ENCODE measurements at regions not wholly inside any gene's neighbourhood (a gene's known extent, or its start where the extent isn't known, plus 50 kb on each side); places are given as distances from the start of the nearest gene placed in this dataset.

DNA sequence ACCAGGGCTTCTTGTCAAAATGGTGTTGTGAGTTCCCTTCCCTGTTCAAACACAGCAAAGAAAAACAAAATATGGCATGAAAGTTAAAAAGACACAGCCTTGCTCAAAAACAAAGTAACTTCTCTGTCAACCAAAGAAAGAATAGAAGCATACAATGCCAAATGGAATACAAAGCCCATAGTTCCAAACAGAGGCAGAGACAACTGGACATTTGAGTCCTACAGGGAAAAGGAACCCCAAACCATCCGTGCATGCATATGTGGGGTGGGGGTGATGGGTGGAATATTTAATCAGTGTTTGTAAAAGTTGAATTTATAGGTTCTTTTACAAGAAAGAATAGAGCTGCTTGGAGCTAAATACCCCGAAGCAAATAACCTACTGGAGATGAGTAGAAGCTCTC is 218.7 kb downstream of the FAM76B start:
- TF ChIP-seq ZFP30 (CRISPR knock-in tag; IDR thresholded peaks at IDR 0.05) (no peak), RARB (CRISPR knock-in tag; IDR thresholded peaks at IDR 0.05) (no peak), OSR1 (CRISPR knock-in tag; IDR thresholded peaks at IDR 0.05) (no peak)
- TF ChIP-seq, protein P1, sequence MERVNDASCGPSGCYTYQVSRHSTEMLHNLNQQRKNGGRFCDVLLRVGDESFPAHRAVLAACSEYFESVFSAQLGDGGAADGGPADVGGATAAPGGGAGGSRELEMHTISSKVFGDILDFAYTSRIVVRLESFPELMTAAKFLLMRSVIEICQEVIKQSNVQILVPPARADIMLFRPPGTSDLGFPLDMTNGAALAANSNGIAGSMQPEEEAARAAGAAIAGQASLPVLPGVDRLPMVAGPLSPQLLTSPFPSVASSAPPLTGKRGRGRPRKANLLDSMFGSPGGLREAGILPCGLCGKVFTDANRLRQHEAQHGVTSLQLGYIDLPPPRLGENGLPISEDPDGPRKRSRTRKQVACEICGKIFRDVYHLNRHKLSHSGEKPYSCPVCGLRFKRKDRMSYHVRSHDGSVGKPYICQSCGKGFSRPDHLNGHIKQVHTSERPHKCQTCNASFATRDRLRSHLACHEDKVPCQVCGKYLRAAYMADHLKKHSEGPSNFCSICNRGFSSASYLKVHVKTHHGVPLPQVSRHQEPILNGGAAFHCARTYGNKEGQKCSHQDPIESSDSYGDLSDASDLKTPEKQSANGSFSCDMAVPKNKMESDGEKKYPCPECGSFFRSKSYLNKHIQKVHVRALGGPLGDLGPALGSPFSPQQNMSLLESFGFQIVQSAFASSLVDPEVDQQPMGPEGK (CRISPR knock-in tag; IDR thresholded peaks at IDR 0.05; ENCODE audit: borderline replicate concordance) = no peak

Measured in SK-N-SH treated with all-trans-retinoic acid at 6 μM for 48 hours (cell line).